ENCODE measurements at regions not wholly inside any gene's neighbourhood (a gene's known extent, or its start where the extent isn't known, plus 50 kb on each side); places are given as distances from the start of the nearest gene placed in this dataset.

GRCh38 chr5:68778484-68778883, 315.3 kb upstream of the SLC30A5 start:
- no peak for TF ChIP-seq CTCF (IDR thresholded peaks at IDR 0.05; ENCODE audit: borderline replicate concordance, extremely low read depth, low read length, poor library complexity, severe bottlenecking)
- TF ChIP-seq EZH2 (IDR thresholded peaks at IDR 0.05; ENCODE audit: borderline replicate concordance, low read depth, low read length, severe bottlenecking) = no peak

Data from DND-41 (cell line).